HepG2 (cell line): ENCODE measurements at regions not wholly inside any gene's neighbourhood (a gene's known extent, or its start where the extent isn't known, plus 50 kb on each side); places are given as distances from the start of the nearest gene placed in this dataset.

Source experiments
- ATAC-seq: fragments of 200-7000 bp; cut with Tn5 transposase; 3 replicates; pipeline ENCODE4 v1.9.1; 2020; ENCODE audit warnings: mild to moderate bottlenecking, moderate library complexity
- BruUV-seq: library from RNA; stranded (reverse); fragments of 400-500 nt; replicated peaks from 2 replicates; lab custom pipeline; 2021; lab: Mats Ljungman, UMichigan
- CTCF ChIA-PET: fragments of 300-600 bp; formaldehyde crosslinking; extraction: SDS; loops from one replicate; lab custom pipeline; 2021; ENCODE audit warnings: low total read pairs, inconsistent platforms, low intra/inter-chr PET ratio; lab: Yijun Ruan, JAX
- POLR2A ChIA-PET: fragments of 350-600 bp; sonication (Branson Sonifier 250); formaldehyde crosslinking; loops from one replicate; lab custom pipeline; 2020; ENCODE audit warnings: antibody characterized with exemption, inconsistent platforms; lab: Yijun Ruan, JAX
- DNase-seq: peaks from one replicate; pipeline ENCODE4 v3.0.0-alpha.2; 2015; ENCODE audit warnings: low spot score
- FAIRE-seq: peaks from 3 replicates; lab custom pipeline; 2011; peaks lifted over from hg19 to GRCh38; lab: Jason Lieb, UNC
- H2AFZ ChIP-seq: one replicate; pipeline ENCODE4 v1.6.1; 2011; ENCODE audit warnings: low read length, inconsistent platforms
- H3K27ac ChIP-seq: fragments of 300-600 bp; 3 replicates; pipeline ENCODE4 v1.8.0; 2011; ENCODE audit warnings: mixed run types, mild to moderate bottlenecking, mixed read lengths, low read length, inconsistent platforms; ENCODE audit not compliant: insufficient read depth; ENCODE audit errors: extremely low read length
- H3K27me3 ChIP-seq, 2 experiments: fragments of 200-600 bp in 1 of 2; 2 replicates in 1 of 2; 3 replicates in 1 of 2; pipeline versions ENCODE4 v1.6.0 to v1.8.0; 2011; ENCODE audit warnings: low read length in 2 of 2, mild to moderate bottlenecking in 2 of 2, moderate library complexity in 2 of 2, inconsistent platforms in 1 of 2; ENCODE audit not compliant: insufficient read depth in 2 of 2, control insufficient read depth in 1 of 2
- H3K36me3 ChIP-seq, 2 experiments: fragments of 200-600 bp in 1 of 2; replicated peaks in 1 of 2; 2 replicates in 1 of 2; 3 replicates in 1 of 2; pipeline versions ENCODE4 v1.5.1 to v1.8.0; 2011; ENCODE audit warnings: low read length in 2 of 2, inconsistent platforms in 1 of 2; ENCODE audit not compliant: insufficient read depth in 2 of 2, control insufficient read depth in 1 of 2
- H3K4me1 ChIP-seq: 2 replicates; pipeline ENCODE4 v1.5.1; 2012; ENCODE audit warnings: low read length, inconsistent platforms; ENCODE audit not compliant: insufficient read depth
- H3K4me2 ChIP-seq: 2 replicates; pipeline ENCODE4 v1.6.0; 2011; ENCODE audit warnings: low read depth, low read length, inconsistent platforms
- H3K4me3 ChIP-seq, 3 experiments: fragments of 200-600 bp in 1 of 3; sonication (generic), shearing (Covaris generic) in 1 of 3; replicated peaks in 1 of 3; 2 replicates each; pipeline ENCODE4 v1.5.1; 2011 to 2016; ENCODE audit warnings: low read length in 3 of 3, inconsistent platforms in 2 of 3, low read depth in 2 of 3, mild to moderate bottlenecking in 2 of 3, control low read depth in 1 of 3, mixed read lengths in 1 of 3; ENCODE audit not compliant: insufficient read depth in 1 of 3
- H3K79me2 ChIP-seq: one replicate; pipeline ENCODE4 v1.6.1; 2011; ENCODE audit warnings: low read length, inconsistent platforms; ENCODE audit not compliant: insufficient read depth
- H3K9ac ChIP-seq: 2 replicates; pipeline ENCODE4 v1.6.0; 2011; ENCODE audit warnings: mild to moderate bottlenecking, low read depth, low read length, inconsistent platforms; ENCODE audit not compliant: insufficient read depth
- H3K9me3 ChIP-seq: 2 replicates; pipeline ENCODE4 v1.5.1; 2012; ENCODE audit warnings: mild to moderate bottlenecking, low read length
- H4K20me1 ChIP-seq: 2 replicates; pipeline ENCODE4 v1.6.0; 2011; ENCODE audit warnings: inconsistent platforms, mild to moderate bottlenecking, low read length, moderate library complexity; ENCODE audit not compliant: insufficient read depth
- EED ChIP-seq: sonication (generic); formaldehyde crosslinking; IDR thresholded peaks from 2 replicates; pipeline ENCODE4 v1.5.0; 2020; ENCODE audit warnings: mild to moderate bottlenecking, missing genetic modification reagents
- HNRNPH1 ChIP-seq: fragments of 200-400 bp; formaldehyde crosslinking; optimal IDR thresholded peaks from 2 replicates; pipeline ENCODE3; 2017; ENCODE audit warnings: mild to moderate bottlenecking, low read depth, low read length
- HNRNPUL1 ChIP-seq: fragments of 200-400 bp; formaldehyde crosslinking; IDR thresholded peaks from 2 replicates; pipeline ENCODE4 v1.6.1; 2017; ENCODE audit warnings: low read depth, mild to moderate bottlenecking, low read length, moderate library complexity
- MATR3 ChIP-seq: sonication (generic); formaldehyde crosslinking; IDR thresholded peaks from 2 replicates; pipeline ENCODE4 v1.4.0; 2020; ENCODE audit warnings: missing genetic modification reagents
- MAZ ChIP-seq, 2 experiments: sonication (generic) in 1 of 2; formaldehyde crosslinking in 1 of 2; IDR thresholded peaks; 2 replicates each; pipeline versions ENCODE4 v1.5.0 to v1.6.1; 2012 to 2020; ENCODE audit warnings: low read depth in 2 of 2, mild to moderate bottlenecking in 2 of 2, borderline replicate concordance in 1 of 2, improper control_type of control experiment in 1 of 2, low read length in 1 of 2, missing genetic modification reagents in 1 of 2, moderate library complexity in 1 of 2
- MBNL3 ChIP-seq: fragments of 250-450 bp; sonication (Bioruptor Pico); conservative IDR thresholded peaks from 2 replicates; pipeline ENCODE4 v1.8.0; 2022; ENCODE audit warnings: mild to moderate bottlenecking, inconsistent platforms
- RELA ChIP-seq: sonication (generic); formaldehyde crosslinking; IDR thresholded peaks from 2 replicates; pipeline ENCODE4 v1.4.0; 2020; ENCODE audit warnings: missing genetic modification reagents
- SAFB2 ChIP-seq: sonication (generic); formaldehyde crosslinking; IDR thresholded peaks from 2 replicates; pipeline ENCODE4 v1.5.1; 2020; ENCODE audit warnings: missing genetic modification reagents, low read depth, mild to moderate bottlenecking, borderline replicate concordance
- ZBTB14 ChIP-seq: sonication (generic); formaldehyde crosslinking; IDR thresholded peaks from 2 replicates; pipeline ENCODE4 v1.4.0; 2020; ENCODE audit warnings: missing genetic modification reagents
- ZFP36L2 ChIP-seq: sonication (generic); formaldehyde crosslinking; IDR thresholded peaks from 2 replicates; pipeline ENCODE4 v1.4.0; 2020; ENCODE audit warnings: missing genetic modification reagents
- ZNF224 ChIP-seq: sonication (generic); formaldehyde crosslinking; IDR thresholded peaks from 2 replicates; pipeline ENCODE4 v1.5.0; 2020; ENCODE audit warnings: mild to moderate bottlenecking, missing genetic modification reagents
- ZNF225 ChIP-seq: sonication (generic); formaldehyde crosslinking; IDR thresholded peaks from 2 replicates; pipeline ENCODE4 v1.4.0; 2020; ENCODE audit warnings: mild to moderate bottlenecking, missing genetic modification reagents
- ZNF451 ChIP-seq: sonication (generic); formaldehyde crosslinking; IDR thresholded peaks from 2 replicates; pipeline ENCODE4 v1.5.0; 2020; ENCODE audit warnings: mild to moderate bottlenecking, missing genetic modification reagents
- ZNF670 ChIP-seq: sonication (generic); formaldehyde crosslinking; IDR thresholded peaks from 2 replicates; pipeline ENCODE4 v1.8.0; 2022; ENCODE audit warnings: mild to moderate bottlenecking, missing genetic modification reagents, borderline replicate concordance
- ZNF691 ChIP-seq: sonication (generic); formaldehyde crosslinking; IDR thresholded peaks from 2 replicates; pipeline ENCODE4 v1.4.0; 2020; ENCODE audit warnings: missing genetic modification reagents, low read depth, mild to moderate bottlenecking, borderline replicate concordance
- WGBS: methylation state at CpG from one replicate; pipeline ENCODE4 v1.1.6; 2017; ENCODE audit warnings: low lambda C conversion rate; 5-methylcytosine and 5-hydroxymethylcytosine counted together
- in situ Hi-C: cut with HindIII; loops from 2 replicates; pipeline ENCODE4 v1.10.0; 2017; ENCODE audit warnings: low pct_unique_long_range_greater_than_20kb; ENCODE audit not compliant: extremely low pct_ligation_motif_present
- intact Hi-C: fragments of 100-400 bp; cut with micrococcal nuclease; formaldehyde crosslinking; loops from one replicate; pipeline ENCODE4 v1.10.0; 2022; ENCODE audit not compliant: unreplicated experiment
- TF ChIP-seq, protein P1 (sequence below): sonication (generic); formaldehyde crosslinking; IDR thresholded peaks from 2 replicates; pipeline ENCODE4 v1.5.1; 2020; ENCODE audit warnings: missing genetic modification reagents, mild to moderate bottlenecking, borderline replicate concordance

GRCh38 chr4:41835321-41835995, 86.9 kb upstream of the PHOX2B start:
- Histone ChIP-seq H3K4me3 (no peak overlapping the region), H3K4me1 (no peaks in the 10 kb centered on the region), H3K36me3 (no peaks in the 10 kb centered on the region), H3K79me2 (no peaks in the 10 kb centered on the region), H3K27ac (no peak overlapping the region), H2AFZ (no peak overlapping the region), H3K4me2 (no peak overlapping the region), H4K20me1 (no peaks in the 10 kb centered on the region), H3K9me3 (no peaks in the 10 kb centered on the region), H3K9ac (no peak overlapping the region), H3K27me3 (no peaks in the 10 kb centered on the region)
- ChIA-PET CTCF (no interaction called here), POLR2A (no interaction called here)
- no peak for DNase-seq
- TF ChIP-seq MATR3 (CRISPR knock-in tag) (no peak), RELA (CRISPR knock-in tag) (no peak), SAFB2 (CRISPR knock-in tag) (no peak), ZFP36L2 (CRISPR knock-in tag) (no peak), EED (CRISPR knock-in tag) (no peak), ZNF225 (CRISPR knock-in tag) (no peak), ZNF224 (CRISPR knock-in tag) (no peak), MAZ (IDR thresholded peaks at IDR 0.05; ENCODE audit: borderline replicate concordance, low read depth, low read length) (no peak), MAZ (CRISPR knock-in tag; IDR thresholded peaks at IDR 0.05; ENCODE audit: low read depth) (no peak), MBNL3 (CRISPR knock-in tag) (no peak), HNRNPH1 (no peak), HNRNPUL1 (no peak), ZBTB14 (CRISPR knock-in tag) (no peak), ZNF451 (no peak), ZNF670 (CRISPR knock-in tag) (no peak), ZNF691 (CRISPR knock-in tag) (no peak)
- TF ChIP-seq, protein P1, sequence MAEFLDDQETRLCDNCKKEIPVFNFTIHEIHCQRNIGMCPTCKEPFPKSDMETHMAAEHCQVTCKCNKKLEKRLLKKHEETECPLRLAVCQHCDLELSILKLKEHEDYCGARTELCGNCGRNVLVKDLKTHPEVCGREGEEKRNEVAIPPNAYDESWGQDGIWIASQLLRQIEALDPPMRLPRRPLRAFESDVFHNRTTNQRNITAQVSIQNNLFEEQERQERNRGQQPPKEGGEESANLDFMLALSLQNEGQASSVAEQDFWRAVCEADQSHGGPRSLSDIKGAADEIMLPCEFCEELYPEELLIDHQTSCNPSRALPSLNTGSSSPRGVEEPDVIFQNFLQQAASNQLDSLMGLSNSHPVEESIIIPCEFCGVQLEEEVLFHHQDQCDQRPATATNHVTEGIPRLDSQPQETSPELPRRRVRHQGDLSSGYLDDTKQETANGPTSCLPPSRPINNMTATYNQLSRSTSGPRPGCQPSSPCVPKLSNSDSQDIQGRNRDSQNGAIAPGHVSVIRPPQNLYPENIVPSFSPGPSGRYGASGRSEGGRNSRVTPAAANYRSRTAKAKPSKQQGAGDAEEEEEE (CRISPR knock-in tag): no peak
- no TSS peak for BruUV-seq
- FAIRE-seq: no peak
- 3% methylated on average over 3 of the region's 3 CpGs for WGBS
- ATAC-seq: no peak
- intact Hi-C loops: no loop called here
- in situ Hi-C loops: no loop called here
